ENCODE measurements at regions not wholly inside any gene's neighbourhood (a gene's known extent, or its start where the extent isn't known, plus 50 kb on each side); places are given as distances from the start of the nearest gene placed in this dataset.
"Not testable (repeated sequence)": the region's sequence is repeated elsewhere in the genome, so short reads cannot be mapped to it uniquely, and the experiment has no call there.

DNA sequence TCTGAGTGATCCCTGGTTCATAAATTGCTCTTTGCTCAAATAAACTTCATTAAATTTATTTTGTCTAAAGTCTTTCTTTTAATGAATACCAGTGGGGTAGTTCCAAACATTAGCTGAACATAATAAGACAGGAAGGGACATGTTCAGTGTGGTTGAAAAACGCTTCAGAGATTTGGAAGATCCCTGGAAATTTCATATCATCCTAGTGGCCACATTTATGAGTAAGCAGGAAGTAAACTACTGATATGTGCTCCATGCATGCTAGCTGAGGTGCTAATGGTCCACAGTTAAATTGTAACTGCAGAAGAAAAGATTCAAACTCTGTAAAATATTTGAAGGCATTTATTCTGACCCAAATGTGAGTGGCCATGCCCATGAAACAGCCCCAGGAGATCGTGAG is 1328.7 kb downstream of the ADGRL3 start:
- no peak for DNase-seq (ENCODE audit: low spot score)

DNA sequence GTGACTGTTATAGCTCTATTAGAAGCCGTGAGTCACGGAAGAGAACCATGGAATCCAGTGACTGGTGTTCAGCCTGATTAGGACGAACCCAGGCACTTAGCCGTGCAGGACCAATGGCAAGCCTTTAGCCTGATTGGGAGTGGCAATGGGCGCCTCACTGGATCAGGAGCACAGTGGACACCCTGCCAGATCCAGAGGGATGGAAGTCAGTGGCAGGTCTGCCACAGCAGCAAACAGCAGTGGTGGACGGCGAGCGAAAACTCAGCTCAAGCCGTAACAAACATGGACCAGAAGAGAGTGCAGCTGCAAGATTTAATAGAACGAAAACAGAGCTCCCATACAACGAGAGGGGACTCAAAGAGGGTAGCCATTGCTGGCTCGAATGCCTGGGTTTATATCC is 1326.5 kb downstream of the ADGRL3 start:
- no peak for DNase-seq (ENCODE audit: low spot score)

DNA sequence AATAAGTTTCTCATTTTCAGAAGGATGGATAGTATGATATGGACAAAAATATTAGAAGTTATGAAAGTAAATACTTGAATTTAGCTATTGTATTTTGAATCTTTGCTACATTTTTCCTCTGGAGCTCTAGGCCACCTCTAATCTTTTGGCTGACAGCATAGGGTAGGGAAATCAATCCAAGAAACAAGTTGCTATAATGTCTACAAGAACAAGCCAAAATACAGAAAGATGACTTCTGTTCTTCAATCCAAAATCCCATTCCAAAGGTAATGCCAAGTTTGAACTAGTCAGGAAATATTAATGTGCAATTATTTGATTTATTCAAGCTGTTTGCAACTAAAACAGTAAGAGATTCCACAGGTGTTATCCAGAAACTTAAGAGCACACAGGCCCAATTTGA is 1323.1 kb downstream of the ADGRL3 start:
- no peak for DNase-seq (ENCODE audit: low spot score)

DNA sequence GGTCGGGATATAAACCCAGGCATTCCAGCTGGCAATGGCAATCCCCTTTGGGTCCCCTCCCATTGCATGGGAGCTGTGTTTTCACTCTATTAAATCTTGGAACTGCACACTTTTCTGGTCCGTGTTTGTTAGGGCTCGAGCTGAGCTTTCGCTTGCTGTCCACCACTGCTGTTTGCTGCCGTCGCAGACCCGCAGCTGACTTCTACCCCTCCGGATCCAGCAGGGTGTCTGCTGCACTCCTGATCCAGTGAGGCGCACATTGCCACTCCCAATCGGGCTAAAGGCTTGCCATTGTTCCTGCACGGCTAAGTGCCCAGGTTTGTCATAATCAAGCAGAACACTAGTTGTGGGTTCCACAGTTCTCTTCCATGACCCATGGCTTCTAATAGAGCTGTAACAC is 1322.1 kb downstream of the ADGRL3 start:
- no peak for DNase-seq (ENCODE audit: low spot score)

DNA sequence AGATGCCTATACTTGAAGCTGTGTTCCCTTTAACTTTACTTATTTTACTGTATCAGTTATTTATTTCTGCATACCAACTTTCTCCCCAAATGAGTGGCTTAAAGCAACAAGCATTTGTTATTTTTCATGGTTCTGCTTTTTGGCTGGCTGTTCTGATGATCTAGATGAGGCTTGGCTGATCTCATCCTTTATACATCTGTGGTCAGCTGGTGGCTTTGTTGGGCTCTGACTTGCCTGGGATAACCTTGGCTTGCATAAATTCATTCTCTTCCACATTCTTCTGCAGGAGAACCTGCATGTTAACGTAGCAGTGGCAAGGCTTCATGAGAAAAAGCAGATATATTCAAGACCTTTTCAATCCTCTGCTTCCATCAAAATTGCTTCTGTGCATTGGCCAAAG is 1317.6 kb downstream of the ADGRL3 start:
- no peak for DNase-seq (ENCODE audit: low spot score)

DNA sequence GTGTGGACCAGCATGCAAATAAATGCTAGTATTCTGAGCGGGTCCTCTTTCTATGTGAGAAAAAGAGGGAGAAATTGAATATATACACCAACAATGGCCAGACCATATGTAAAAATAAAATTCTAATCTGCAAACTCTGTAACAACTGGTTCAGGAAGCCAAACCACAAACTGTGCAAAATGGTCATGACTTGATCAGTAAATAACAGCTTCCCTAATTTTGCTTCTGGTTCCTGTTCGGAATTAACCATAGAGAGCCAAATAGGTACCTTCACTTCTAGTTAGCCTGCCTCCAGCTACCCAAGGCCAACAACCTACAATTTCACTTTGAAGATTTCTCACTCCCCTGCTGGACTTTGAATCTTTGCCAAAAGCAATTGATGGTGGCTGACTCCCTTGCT is 1313.2 kb downstream of the ADGRL3 start:
- no peak for DNase-seq (ENCODE audit: low spot score)

DNA sequence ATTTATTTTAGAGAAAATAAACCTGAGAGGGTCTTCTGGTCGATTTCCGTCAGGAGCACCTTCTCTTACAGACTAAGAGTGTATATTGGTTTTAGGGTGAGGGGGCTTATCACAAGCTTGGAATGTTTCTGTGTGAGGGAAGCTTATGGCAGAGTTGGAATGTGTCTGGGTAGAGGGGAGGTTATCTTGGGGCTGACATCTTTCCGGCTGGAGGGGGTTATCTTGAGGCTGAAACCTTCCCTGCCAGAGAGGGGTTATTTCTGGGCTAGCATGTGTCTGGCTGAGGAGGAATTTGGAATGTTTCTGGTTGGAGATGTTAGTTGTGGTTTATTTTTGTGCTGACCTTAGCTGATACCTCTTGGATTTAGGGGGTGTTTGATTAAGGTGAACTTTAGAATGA is 1312.1 kb downstream of the ADGRL3 start:
- DNase-seq (ENCODE audit: low spot score) = no peak

DNA sequence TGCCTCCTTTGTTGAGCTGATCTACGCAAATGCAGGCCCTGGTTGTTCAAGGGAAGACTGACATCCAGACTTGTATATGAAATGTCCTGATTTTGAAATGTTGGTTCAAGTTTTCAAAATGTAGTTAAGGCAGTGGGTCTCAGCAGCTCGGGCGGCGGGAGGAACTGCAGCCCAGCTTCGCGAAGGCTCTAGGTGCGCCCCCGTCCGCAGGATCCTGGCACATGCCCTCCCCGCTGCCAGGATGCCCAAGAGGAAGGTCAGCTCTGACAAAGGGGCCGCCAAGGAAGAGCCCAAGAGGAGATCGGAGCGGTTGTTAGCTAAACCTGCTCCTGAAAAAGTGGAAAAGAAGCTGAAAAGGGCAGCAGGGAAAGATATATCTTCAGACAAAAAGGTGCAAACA is 1310.1 kb downstream of the ADGRL3 start:
- no peak for DNase-seq (ENCODE audit: low spot score)

DNA sequence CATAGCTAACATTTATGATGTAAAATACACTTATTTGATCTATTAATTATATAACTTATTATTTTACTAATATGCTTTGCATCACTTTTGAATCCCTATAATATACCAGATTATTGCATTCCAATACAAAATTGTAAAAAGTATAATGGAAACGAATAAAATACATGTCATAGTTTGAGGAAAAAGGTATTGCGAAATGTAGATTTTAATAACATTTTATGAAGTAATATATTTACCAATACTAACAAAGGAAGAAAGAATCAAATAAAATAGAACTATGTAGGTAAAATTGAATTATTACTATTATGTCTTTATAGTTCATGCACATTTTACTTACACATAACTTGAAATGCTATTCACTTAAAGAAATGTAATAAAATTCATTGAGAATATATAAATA is 1300.2 kb downstream of the ADGRL3 start:
- DNase-seq (ENCODE audit: low spot score) = no peak

DNA sequence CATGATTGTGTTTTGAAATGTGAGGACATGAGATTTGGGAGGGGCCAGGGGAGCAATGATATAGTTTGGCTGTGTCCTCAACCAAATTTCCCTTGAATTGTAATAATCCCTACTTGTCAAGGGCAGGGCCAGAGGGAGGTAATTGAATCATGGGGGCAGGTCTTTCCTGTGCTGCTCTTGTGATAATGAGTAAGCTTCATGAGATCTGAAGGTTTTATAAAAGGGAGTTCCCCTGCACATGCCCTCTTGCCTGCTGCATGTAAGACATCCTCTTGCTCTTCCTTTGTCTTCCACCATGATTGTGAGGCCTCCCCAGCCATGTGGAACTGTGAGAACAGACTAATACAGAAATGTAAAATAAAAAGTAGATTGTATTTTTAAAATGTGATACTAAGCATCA is 1294.9 kb downstream of the ADGRL3 start:
- no peak for DNase-seq (ENCODE audit: low spot score)

DNA sequence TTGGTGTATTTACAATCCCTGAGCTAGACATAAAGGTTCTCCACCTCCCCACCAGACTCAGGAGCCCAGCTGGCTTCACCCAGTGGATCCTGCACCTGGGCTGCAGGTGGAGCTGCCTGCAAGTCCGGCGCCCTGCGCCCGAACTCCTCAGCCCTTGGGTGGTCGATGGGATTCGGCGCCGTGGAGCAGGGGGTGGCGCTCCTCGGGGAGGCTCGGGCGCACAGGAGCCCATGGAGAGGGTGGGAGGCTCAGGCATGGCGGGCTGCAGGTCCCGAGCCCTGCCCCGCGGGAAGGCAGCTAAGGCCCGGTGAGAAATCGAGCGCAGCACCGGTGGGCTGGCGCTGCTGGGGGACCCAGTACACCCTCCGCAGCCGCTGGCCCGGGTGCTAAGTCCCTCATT is 1291.6 kb downstream of the ADGRL3 start:
- DNase-seq (ENCODE audit: low spot score) = not testable (repeated sequence)

DNA sequence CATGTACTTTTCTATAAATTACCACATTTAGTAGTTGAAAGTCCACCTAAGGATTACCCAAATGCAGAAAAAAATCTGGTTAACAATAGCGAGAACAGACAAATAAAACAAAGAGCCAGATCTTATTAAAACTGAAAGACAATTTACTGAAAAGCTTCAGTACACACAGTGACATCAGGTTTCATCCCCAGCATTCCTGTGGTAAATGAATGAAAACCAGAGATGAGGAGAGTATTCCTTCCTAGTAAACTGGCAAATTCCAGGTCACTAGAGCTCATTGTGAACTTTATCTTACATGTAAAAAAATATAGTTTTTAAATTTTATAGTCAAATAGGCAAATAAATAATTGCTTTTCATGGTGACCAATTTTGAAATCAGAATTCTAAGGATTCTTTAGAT is 1290.5 kb downstream of the ADGRL3 start:
- DNase-seq (ENCODE audit: low spot score) = no peak

DNA sequence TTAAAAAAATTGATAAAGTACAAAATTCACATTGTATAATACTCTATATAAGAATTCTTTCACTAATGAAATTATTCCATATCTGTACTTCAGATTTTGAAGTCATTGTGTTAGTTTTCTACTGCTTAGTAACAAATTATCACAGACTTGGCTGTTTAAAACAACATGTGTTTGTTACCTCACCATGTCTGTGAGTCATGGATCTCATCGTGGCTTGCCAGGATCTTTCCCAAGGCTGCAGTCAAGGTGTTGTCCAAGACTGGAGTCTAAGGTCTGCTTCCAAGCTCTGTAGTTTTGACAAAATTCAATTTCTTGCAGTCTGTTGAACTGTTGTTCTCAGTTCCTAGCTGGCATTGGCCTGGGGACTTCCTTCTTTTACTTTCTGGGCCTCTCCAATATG is 1286.9 kb downstream of the ADGRL3 start:
- DNase-seq (ENCODE audit: low spot score) = no peak

DNA sequence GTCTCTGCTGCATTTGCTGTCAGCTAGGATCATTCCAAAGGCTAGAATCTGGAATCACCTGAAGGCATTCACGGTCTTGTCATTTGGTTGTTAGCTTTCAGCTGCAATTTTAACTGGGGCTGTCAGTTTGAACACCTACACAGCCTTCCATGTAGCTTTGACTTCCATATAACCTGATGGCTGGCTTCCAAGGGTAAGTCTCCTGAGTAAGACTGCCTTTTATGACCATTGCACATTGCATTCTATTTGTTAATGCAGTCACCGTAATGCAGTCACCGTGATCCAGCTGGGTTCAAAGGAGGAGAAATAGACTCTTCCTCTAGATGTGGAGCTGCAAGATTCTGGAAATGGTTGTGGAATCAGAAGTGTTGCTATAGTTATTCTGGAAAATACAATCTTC is 1284.2 kb downstream of the ADGRL3 start:
- no peak for DNase-seq (ENCODE audit: low spot score)

DNA sequence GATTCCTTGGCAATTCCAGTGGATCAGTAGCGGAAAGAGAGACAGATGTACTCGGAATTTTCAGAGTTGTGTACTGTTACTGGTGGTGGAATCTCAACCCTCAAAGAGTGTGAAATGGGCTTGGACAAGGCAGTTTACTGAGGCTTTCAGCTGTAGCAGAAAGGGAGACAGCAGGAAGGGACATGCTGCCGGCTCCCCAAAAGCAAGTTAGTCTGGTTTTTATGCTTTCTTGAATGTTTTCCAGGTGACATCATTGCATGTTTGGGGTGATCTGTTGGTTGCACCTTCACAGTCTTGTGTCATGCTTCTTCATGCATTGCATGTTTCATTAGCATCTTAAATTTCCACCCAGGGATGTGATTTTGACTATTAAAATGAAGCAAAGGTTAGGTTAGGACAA is 1282.2 kb downstream of the ADGRL3 start:
- DNase-seq (ENCODE audit: low spot score) = no peak

DNA sequence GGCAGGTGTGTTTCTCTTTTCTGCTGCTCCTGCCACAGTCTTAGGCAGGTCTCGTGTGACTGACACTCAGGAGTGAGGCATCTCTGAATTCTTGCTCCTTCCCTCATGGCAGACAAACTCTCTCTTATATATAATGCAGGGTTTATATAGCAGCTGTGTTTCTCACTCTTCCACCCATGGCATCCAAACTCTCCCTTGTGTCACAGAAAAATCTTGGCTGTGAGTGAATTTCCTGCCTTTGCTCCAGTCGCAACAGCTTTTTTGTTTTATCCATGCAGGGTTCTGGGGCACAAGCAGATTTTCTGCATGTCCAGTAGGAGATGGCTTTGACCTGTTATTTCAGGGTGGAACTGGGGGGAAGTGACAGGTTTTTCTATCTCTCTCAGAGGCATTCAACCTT is 1275.5 kb downstream of the ADGRL3 start:
- DNase-seq (ENCODE audit: low spot score) = no peak

DNA sequence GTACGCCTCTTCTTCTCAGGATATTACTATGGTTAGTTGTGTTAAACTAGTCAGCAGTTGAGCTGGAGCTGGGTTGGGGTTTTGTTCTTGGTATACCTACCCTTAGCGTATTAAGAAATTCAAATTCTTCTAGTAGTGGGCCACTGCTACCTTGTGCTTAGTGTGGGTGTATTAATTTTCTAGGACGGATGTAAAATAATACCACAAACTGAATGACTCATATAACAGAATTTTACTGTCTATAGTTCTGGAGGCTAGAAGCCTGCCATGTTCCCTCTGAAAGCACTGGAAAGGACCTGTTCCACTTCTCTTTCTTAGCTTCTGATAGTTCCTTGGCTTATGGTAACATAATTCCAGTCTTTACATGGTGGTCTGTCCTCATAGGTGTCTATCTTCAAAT is 1274.7 kb downstream of the ADGRL3 start:
- DNase-seq (ENCODE audit: low spot score) = no peak

DNA sequence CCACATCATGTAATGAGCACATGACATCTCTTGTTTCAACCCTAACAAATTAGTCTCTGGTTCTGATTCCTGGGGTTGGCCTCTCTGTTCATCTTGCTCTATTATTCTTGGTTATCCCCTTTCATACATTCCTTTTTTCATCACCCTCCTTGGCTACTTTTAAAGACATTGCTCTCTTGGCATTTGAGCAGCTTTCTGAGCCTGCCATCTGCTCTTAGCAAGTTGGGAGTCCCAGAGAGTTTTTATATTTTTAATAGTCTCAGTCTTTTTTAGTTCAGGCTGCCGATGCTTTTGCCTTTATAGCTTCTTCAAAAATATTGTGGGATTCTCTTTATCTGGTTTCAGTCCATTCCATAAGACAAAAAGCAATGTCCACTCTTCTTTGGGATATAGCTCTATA is 1270.9 kb downstream of the ADGRL3 start:
- DNase-seq (ENCODE audit: low spot score) = no peak

DNA sequence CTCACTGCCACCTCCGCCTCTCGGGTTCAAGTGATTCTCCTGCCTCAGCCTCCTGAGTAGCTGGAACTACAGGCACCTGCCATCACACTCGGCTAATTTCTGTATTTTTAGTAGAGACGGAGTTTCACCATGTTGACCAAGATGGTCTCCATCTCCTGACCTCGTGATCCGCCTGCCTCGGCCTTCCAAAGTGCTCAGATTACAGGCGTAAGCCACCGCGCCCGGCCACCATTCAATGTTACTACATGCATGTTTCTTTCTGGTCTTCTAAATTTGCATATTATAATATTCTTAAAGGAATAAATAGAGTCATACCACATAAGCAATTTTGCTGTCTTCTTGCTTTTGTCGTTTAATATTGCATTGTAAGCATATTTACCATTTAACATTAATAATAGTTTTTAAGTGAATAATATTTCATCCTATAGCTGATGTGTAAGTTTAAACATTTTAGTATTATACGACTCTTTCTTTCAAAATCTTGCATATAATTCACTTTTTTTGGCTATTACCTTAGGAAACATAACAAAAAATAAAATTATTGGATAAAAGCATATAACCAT is 1270.4 kb downstream of the ADGRL3 start:
- DNase-seq (ENCODE audit: low spot score) = no peak

DNA sequence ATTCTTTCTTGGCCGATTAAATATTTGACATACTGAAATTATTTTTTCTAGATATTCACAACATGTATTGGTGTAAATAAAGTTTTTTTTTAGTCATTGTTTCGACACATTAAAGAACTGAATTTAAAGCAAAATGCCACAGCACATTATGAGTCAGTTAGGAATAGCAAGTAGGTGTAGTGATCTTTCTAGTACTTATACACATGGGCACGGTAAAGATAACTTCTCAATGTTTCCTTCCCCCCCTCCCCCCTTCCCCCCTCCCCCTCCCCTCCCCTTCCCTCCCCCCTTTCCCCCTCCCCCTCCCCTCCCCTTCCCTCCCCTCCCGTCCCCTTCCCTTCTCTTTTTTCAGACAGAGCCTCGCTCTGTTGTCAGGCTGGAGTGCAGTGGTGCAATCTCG is 1269.9 kb downstream of the ADGRL3 start:
- no peak for DNase-seq (ENCODE audit: low spot score)

DNA sequence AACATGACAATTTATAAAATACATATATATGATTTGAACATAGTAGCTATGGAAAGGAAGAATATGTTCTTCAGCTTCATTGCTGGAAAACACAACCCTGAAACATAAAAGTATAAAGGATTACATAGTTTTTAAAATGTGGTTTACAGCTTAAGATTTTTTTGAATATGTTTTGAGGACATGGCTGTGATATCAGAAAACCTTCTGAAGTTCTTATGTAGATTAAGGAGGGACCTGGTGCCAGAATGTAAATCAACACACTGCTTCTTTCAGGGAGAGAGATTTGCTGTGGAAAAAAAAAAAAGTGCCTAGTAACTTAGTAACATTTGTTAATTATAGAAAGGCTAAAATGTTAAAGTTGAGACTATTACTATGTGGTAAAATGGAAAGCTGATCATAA is 1261.8 kb downstream of the ADGRL3 start:
- DNase-seq (ENCODE audit: low spot score) = no peak

DNA sequence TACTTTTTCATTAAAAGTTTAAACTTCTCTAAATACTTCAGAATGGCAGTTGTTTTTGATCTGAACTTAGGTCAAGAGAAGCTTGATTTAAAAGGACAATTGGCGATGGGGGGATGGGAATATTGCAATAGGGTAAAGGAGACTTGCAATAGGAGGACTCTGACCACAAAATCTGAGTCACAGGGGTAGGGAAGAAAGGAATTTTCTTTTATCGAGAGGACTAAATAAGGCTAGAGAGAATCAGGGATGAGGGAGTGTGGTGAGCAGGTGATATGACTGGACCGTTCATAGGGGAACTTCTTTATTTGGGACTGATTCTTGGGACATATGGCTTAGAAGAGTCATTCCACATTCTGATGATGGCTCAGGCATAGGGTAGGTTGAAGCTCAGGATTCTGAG is 1260.2 kb downstream of the ADGRL3 start:
- no peak for DNase-seq (ENCODE audit: low spot score)

DNA sequence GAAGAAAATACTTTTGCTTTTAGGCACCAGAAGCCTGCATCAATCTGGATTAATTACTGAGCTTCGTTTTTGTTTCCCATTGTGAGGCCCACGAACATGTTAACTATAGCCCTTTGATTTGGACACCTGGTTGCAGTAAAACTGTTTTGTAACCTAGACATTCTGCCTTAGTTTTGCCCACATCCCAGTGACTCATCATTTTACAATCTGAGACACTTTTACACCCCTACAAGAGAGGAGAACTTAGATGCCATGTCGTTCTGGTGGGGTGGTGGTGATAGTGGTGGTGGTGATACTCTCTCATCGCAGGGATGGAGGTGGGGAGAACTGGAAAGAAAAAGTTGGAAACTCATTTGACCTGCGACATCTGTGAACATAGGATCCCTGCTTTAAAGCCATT is 1257.2 kb downstream of the ADGRL3 start:
- no peak for DNase-seq (ENCODE audit: low spot score)

DNA sequence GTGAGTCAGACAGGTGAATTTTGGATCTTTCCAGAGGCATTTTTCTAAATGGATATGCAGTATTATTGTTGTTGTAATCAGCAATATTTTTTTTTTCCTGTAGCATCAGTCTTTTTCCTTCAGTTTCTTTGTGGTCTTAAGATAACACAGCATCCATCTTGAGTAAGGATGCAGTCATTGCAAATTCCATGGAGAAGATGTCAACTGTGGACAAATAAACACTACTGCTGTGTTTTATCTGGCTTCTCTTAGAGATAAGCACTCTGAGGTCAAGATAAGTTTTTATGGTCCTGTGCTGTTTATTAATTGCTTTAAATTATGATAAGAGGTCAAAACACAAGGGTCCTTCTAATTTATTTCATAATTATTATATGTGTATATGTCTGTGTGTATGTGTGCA is 1255.7 kb downstream of the ADGRL3 start:
- no peak for DNase-seq (ENCODE audit: low spot score)

DNA sequence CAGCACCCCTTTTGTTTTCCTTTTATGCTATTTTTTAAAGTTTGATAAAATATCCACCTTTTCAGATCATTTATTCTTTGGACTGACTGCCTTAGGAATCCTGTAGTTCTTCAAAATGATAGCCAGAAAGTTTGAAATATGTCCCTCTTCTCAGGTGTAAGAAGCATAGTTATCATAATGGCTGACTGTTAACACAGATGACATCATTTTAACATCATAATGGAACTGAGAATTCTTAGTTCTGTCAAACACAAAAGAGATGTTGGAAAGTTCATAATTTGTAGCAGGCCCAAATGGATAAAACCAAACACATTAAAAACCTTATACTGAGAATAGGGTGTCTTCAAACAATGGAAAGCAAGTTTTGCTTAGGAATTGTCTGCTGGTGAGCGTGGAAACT is 1254.4 kb downstream of the ADGRL3 start:
- no peak for DNase-seq (ENCODE audit: low spot score)
